H1 (cell line): ENCODE measurements at regions not wholly inside any gene's neighbourhood (a gene's known extent, or its start where the extent isn't known, plus 50 kb on each side); places are given as distances from the start of the nearest gene placed in this dataset.

ENCODE experiments used
- CTCF ChIA-PET: fragments of 300-600 bp; sonication (Branson Sonifier 250); formaldehyde crosslinking; loops from one replicate; lab custom pipeline; 2021; ENCODE audit not compliant: partially characterized antibody; lab: Charles Lee
- POLR2A ChIA-PET: fragments of 300-600 bp; sonication (Branson Sonifier 250); formaldehyde crosslinking; loops from one replicate; lab custom pipeline; 2021; ENCODE audit warnings: inconsistent platforms; ENCODE audit not compliant: partially characterized antibody; lab: Charles Lee
- DNase-seq, 2 experiments: peaks; one replicate each; pipeline versions ENCODE4 v3.0.0 to v3.0.0-alpha.2; 2010 to 2022; ENCODE audit warnings: low spot score in 2 of 2, low read depth in 1 of 2, mixed read lengths in 1 of 2
- FAIRE-seq: peaks from 2 replicates; lab custom pipeline; 2011; peaks lifted over from hg19 to GRCh38; lab: Jason Lieb, UNC
- H2AFZ ChIP-seq: 2 replicates; pipeline ENCODE4 v1.8.1; 2012; ENCODE audit warnings: low read length, inconsistent platforms
- H2AK5ac ChIP-seq: 2 replicates; pipeline ENCODE4 v1.6.1; 2013; ENCODE audit warnings: low read depth, low read length
- H2BK120ac ChIP-seq: replicated peaks from 2 replicates; pipeline ENCODE3; 2013; ENCODE audit warnings: low read depth, low read length, inconsistent platforms
- H2BK12ac ChIP-seq: 2 replicates; pipeline ENCODE4 v1.6.1; 2013; ENCODE audit warnings: low read depth, low read length
- H2BK15ac ChIP-seq: 2 replicates; pipeline ENCODE4 v1.6.1; 2013; ENCODE audit warnings: low read length
- H2BK20ac ChIP-seq: 2 replicates; pipeline ENCODE4 v1.6.1; 2013; ENCODE audit warnings: low read length
- H2BK5ac ChIP-seq: 2 replicates; pipeline ENCODE4 v1.6.1; 2013; ENCODE audit warnings: low read depth, low read length
- H3K14ac ChIP-seq: 2 replicates; pipeline ENCODE4 v1.6.1; 2013; ENCODE audit warnings: inconsistent platforms; ENCODE audit not compliant: insufficient read length
- H3K18ac ChIP-seq: 2 replicates; pipeline ENCODE4 v1.6.1; 2013; ENCODE audit warnings: low read length; ENCODE audit errors: extremely low read depth
- H3K23ac ChIP-seq: 2 replicates; pipeline ENCODE4 v1.6.1; 2013; ENCODE audit warnings: inconsistent platforms; ENCODE audit not compliant: insufficient read length
- H3K23me2 ChIP-seq: 2 replicates; pipeline ENCODE4 v1.6.1; 2013; ENCODE audit warnings: low read depth, low read length
- H3K27ac ChIP-seq: 2 replicates; pipeline ENCODE4 v1.6.1; 2011; ENCODE audit warnings: low read depth, low read length, inconsistent platforms
- H3K27me3 ChIP-seq, 4 experiments: replicated peaks in 1 of 4; 1 replicate in 1 of 4; 2 replicates in 3 of 4; pipeline versions ENCODE4 v1.6.1 to v1.8.1; 2011 to 2013; ENCODE audit warnings: low read length in 3 of 4, mild to moderate bottlenecking in 3 of 4, inconsistent platforms in 2 of 4, mixed read lengths in 2 of 4, moderate library complexity in 1 of 4; ENCODE audit not compliant: control insufficient read depth in 3 of 4, insufficient read depth in 3 of 4; ENCODE audit errors: extremely low read depth in 1 of 4
- H3K36me3 ChIP-seq, 4 experiments: 2 replicates each; pipeline versions ENCODE4 v1.6.1 to v1.8.1; 2011 to 2013; ENCODE audit warnings: mild to moderate bottlenecking in 4 of 4, low read length in 3 of 4, moderate library complexity in 2 of 4, control low read depth in 1 of 4, inconsistent platforms in 1 of 4; ENCODE audit not compliant: insufficient read depth in 4 of 4, control insufficient read depth in 2 of 4
- H3K4ac ChIP-seq: replicated peaks from 2 replicates; pipeline ENCODE3; 2013; ENCODE audit warnings: low read length, low read depth, mixed read lengths, inconsistent platforms; ENCODE audit not compliant: insufficient read length
- H3K4me1 ChIP-seq, 4 experiments: replicated peaks in 1 of 4; 1 replicate in 1 of 4; 2 replicates in 3 of 4; pipeline versions ENCODE4 v1.6.1 to v1.8.1; 2011 to 2013; ENCODE audit warnings: low read length in 3 of 4, inconsistent platforms in 2 of 4, mixed read lengths in 1 of 4; ENCODE audit not compliant: insufficient read depth in 4 of 4, control insufficient read depth in 3 of 4
- H3K4me2 ChIP-seq, 2 experiments: 2 replicates each; pipeline versions ENCODE4 v1.6.1 to v1.8.1; 2011 to 2013; ENCODE audit warnings: low read depth in 2 of 2, low read length in 2 of 2, control low read depth in 1 of 2, inconsistent platforms in 1 of 2, mild to moderate bottlenecking in 1 of 2; ENCODE audit not compliant: insufficient read depth in 1 of 2
- H3K4me3 ChIP-seq, 4 experiments: fragments of 200-600, 300-600 bp in 1 of 4; sonication (generic), shearing (Covaris generic), sonication (Bioruptor Twin) in 1 of 4; 2 replicates each; pipeline versions ENCODE4 v1.5.1 to v1.8.1; 2011 to 2016; ENCODE audit warnings: low read length in 4 of 4, low read depth in 3 of 4, control low read depth in 2 of 4, inconsistent platforms in 2 of 4, mild to moderate bottlenecking in 2 of 4, mixed read lengths in 1 of 4, moderate library complexity in 1 of 4; ENCODE audit not compliant: insufficient read depth in 2 of 4; ENCODE audit errors: extremely low read depth in 1 of 4
- H3K56ac ChIP-seq: replicated peaks from 2 replicates; pipeline ENCODE3; 2013; ENCODE audit warnings: low read depth, mild to moderate bottlenecking, mixed read lengths, low read length, inconsistent platforms; ENCODE audit not compliant: insufficient read length
- H3K79me1 ChIP-seq: 2 replicates; pipeline ENCODE4 v1.6.1; 2013; ENCODE audit warnings: low read depth, low read length, control low read depth
- H3K79me2 ChIP-seq, 2 experiments: 2 replicates each; pipeline versions ENCODE4 v1.6.1 to v1.8.1; 2012 to 2013; ENCODE audit warnings: low read length in 2 of 2, mild to moderate bottlenecking in 2 of 2, inconsistent platforms in 1 of 2; ENCODE audit not compliant: insufficient read depth in 2 of 2, control insufficient read depth in 1 of 2
- H3K9ac ChIP-seq, 4 experiments: replicated peaks in 1 of 4; 1 replicate in 1 of 4; 2 replicates in 3 of 4; pipeline versions ENCODE4 v1.6.1 to v1.8.1; 2011 to 2013; ENCODE audit warnings: low read depth in 3 of 4, low read length in 3 of 4, control low read depth in 2 of 4, mild to moderate bottlenecking in 2 of 4, moderate library complexity in 2 of 4, inconsistent platforms in 1 of 4; ENCODE audit errors: extremely low read depth in 1 of 4
- H3K9me3 ChIP-seq, 2 experiments: 2 replicates each; pipeline versions ENCODE4 v1.6.1 to v1.8.1; 2012 to 2013; ENCODE audit warnings: mild to moderate bottlenecking in 2 of 2, moderate library complexity in 2 of 2, control low read depth in 1 of 2, inconsistent platforms in 1 of 2, low read depth in 1 of 2, low read length in 1 of 2, mixed read lengths in 1 of 2; ENCODE audit not compliant: insufficient read depth in 2 of 2
- H4K20me1 ChIP-seq, 2 experiments: replicated peaks in 1 of 2; 2 replicates each; pipeline versions ENCODE3 to v1.8.1; 2011 to 2013; ENCODE audit warnings: inconsistent platforms in 2 of 2, low read length in 2 of 2, mild to moderate bottlenecking in 1 of 2; ENCODE audit not compliant: insufficient read depth in 2 of 2, control insufficient read depth in 1 of 2
- H4K5ac ChIP-seq: 2 replicates; pipeline ENCODE4 v1.6.1; 2013; ENCODE audit warnings: low read length, low read depth, mixed read lengths, inconsistent platforms; ENCODE audit not compliant: insufficient read length
- H4K8ac ChIP-seq: 2 replicates; pipeline ENCODE4 v1.8.0; 2013; ENCODE audit warnings: mild to moderate bottlenecking, moderate library complexity, low read length, inconsistent platforms; ENCODE audit not compliant: insufficient read depth; ENCODE audit errors: extremely low read depth
- H4K91ac ChIP-seq: replicated peaks from 2 replicates; pipeline ENCODE3; 2013; ENCODE audit warnings: low read length, mixed read lengths, inconsistent platforms; ENCODE audit not compliant: insufficient read length
- BACH1 ChIP-seq: IDR thresholded peaks from 2 replicates; pipeline ENCODE4 v1.6.1; 2012; ENCODE audit warnings: low read length, improper control_type of control experiment
- BCL11A ChIP-seq, 2 experiments: IDR thresholded peaks; one replicate each; pipeline ENCODE4 v1.6.1; 2011; ENCODE audit warnings: low read depth in 2 of 2, low read length in 2 of 2, mild to moderate bottlenecking in 2 of 2
- CHD2 ChIP-seq: IDR thresholded peaks from 2 replicates; pipeline ENCODE4 v1.6.1; 2012; ENCODE audit warnings: low read length, improper control_type of control experiment
- CTBP2 ChIP-seq: IDR thresholded peaks from 2 replicates; pipeline ENCODE4 v1.7.0; 2011; ENCODE audit warnings: borderline replicate concordance, mild to moderate bottlenecking, moderate library complexity, mixed read lengths, low read length; ENCODE audit not compliant: insufficient read depth, insufficient read length
- NRF1 ChIP-seq: IDR thresholded peaks from 2 replicates; pipeline ENCODE4 v1.6.1; 2011; ENCODE audit warnings: mild to moderate bottlenecking, low read depth, low read length, improper control_type of control experiment
- POLR2AphosphoS5 ChIP-seq: IDR thresholded peaks from 2 replicates; pipeline ENCODE4 v1.6.1; 2011; ENCODE audit warnings: low read depth, low read length
- POU5F1 ChIP-seq: IDR thresholded peaks from 2 replicates; pipeline ENCODE4 v1.6.1; 2011; ENCODE audit warnings: low read depth, mild to moderate bottlenecking, low read length, moderate library complexity
- RBBP5 ChIP-seq: IDR thresholded peaks from 2 replicates; pipeline ENCODE4 v1.7.1; 2012; ENCODE audit warnings: low read depth, mild to moderate bottlenecking, inconsistent platforms, low read length, moderate library complexity, borderline replicate concordance
- SIN3A ChIP-seq, 2 experiments: IDR thresholded peaks in 1 of 2; conservative IDR thresholded peaks in 1 of 2; 2 replicates each; pipeline ENCODE4 v1.6.1; 2011 to 2012; ENCODE audit warnings: low read length in 2 of 2, improper control_type of control experiment in 1 of 2, low read depth in 1 of 2, mild to moderate bottlenecking in 1 of 2
- SP1 ChIP-seq: IDR thresholded peaks from 2 replicates; pipeline ENCODE4 v1.6.1; 2011; ENCODE audit warnings: low read depth, low read length
- TCF12 ChIP-seq: IDR thresholded peaks from 2 replicates; pipeline ENCODE4 v1.6.1; 2011; ENCODE audit warnings: low read depth, mild to moderate bottlenecking, low read length
- ZNF274 ChIP-seq: IDR thresholded peaks from 2 replicates; pipeline ENCODE4 v1.7.0; 2012; ENCODE audit warnings: low read length, borderline replicate concordance; ENCODE audit errors: extremely low read depth
- WGBS, 2 experiments: shearing (Covaris generic) in 1 of 2; methylation state at CpG; one replicate each; pipeline versions ENCODE4 v1.1.6 to v1.1.7; 2013 to 2015; ENCODE audit warnings: low lambda C conversion rate in 2 of 2, mixed read lengths in 2 of 2, inconsistent platforms in 1 of 2, low coverage in 1 of 2, missing lambda C conversion rate in 1 of 2; ENCODE audit not compliant: insufficient replicate concordance in 2 of 2, insufficient coverage in 1 of 2, insufficient read length in 1 of 2; ENCODE audit errors: extremely low coverage in 1 of 2, missing lambda C conversion rate in 1 of 2; 5-methylcytosine and 5-hydroxymethylcytosine counted together
- TF ChIP-seq, protein P1 (sequence below): IDR thresholded peaks from 2 replicates; pipeline ENCODE4 v1.6.1; 2012; ENCODE audit warnings: inconsistent platforms

- H3K56ac ChIP-seq, result no peak overlapping the region
- no peak overlapping the region for H3K18ac ChIP-seq
- no peak overlapping the region for H2AK5ac ChIP-seq
- H3K4me1 ChIP-seq, result peaks cover 0 to 6% (median 0%) of the 10 kb centered on the region in 4 experiments; a peak in 1 of 7 replicates
- H2BK120ac ChIP-seq, result no peak overlapping the region
- no peak overlapping the region for H4K8ac ChIP-seq
- no peak overlapping the region for H2BK15ac ChIP-seq
- no peaks in the 10 kb centered on the region for H3K79me1 ChIP-seq
- H3K4me2 ChIP-seq, result no peak overlapping the region
- ChIA-PET CTCF (interaction anchor here (1.0 to 1.5 kb wide), 4 partner anchors 9 to 435 kb away, joined by 3 to 6 read pairs (median 3); no protein-coding TSS in a partner anchor), POLR2A (no interaction called here)
- H3K4me3 ChIP-seq, result no peak overlapping the region
- no peaks in the 10 kb centered on the region for H4K20me1 ChIP-seq
- H3K23me2 ChIP-seq, result no peaks in the 10 kb centered on the region
- H4K5ac ChIP-seq, result no peak overlapping the region
- H3K27ac ChIP-seq, result no peak overlapping the region
- H4K91ac ChIP-seq, result no peak overlapping the region
- H3K9ac ChIP-seq, result no peak overlapping the region
- no peak overlapping the region for H3K23ac ChIP-seq
- no peak overlapping the region for H3K14ac ChIP-seq
- H3K27me3 ChIP-seq, result no peaks in the 10 kb centered on the region
- 86% methylated on average over 6 of the region's 6 CpGs; no CpG with 5 or more reads in 1 of the 2 experiments for WGBS, 2 experiments
- no peak overlapping the region for H2BK12ac ChIP-seq
- FAIRE-seq (no peak), DNase-seq (no peak)
- no peak overlapping the region for H2AFZ ChIP-seq
- no peaks in the 10 kb centered on the region for H3K36me3 ChIP-seq
- no peak overlapping the region for H2BK20ac ChIP-seq
- no peak overlapping the region for H3K4ac ChIP-seq
- no peak overlapping the region for H2BK5ac ChIP-seq
- H3K79me2 ChIP-seq, result no peaks in the 10 kb centered on the region
- no peaks in the 10 kb centered on the region for H3K9me3 ChIP-seq
- TF ChIP-seq BACH1 (no peak), CHD2 (no peak), RBBP5 (no peak), POLR2AphosphoS5 (no peak), ZNF274 (no peak), SP1 (no peak), SIN3A (conservative IDR thresholded peaks at IDR 0.05 in 1 of 2, IDR thresholded peaks at IDR 0.05 in 1 of 2; ENCODE audit: low read depth in 1 of 2, low read length in 2 of 2) (no peak), TCF12 (no peak), CTBP2 (no peak), BCL11A (IDR thresholded peaks at IDR 0.05; ENCODE audit: low read depth in 2 of 2, low read length in 2 of 2) (no peak), POU5F1 (no peak), NRF1 (no peak)
- TF ChIP-seq, protein P1, sequence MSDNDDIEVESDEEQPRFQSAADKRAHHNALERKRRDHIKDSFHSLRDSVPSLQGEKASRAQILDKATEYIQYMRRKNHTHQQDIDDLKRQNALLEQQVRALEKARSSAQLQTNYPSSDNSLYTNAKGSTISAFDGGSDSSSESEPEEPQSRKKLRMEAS, result no peak
Observed at GRCh38 chr17:33981711-33982601, 273.1 kb upstream of the CCL2 start.
